ENCODE measurements at regions not wholly inside any gene's neighbourhood (a gene's known extent, or its start where the extent isn't known, plus 50 kb on each side); places are given as distances from the start of the nearest gene placed in this dataset.

GRCh38 chr11:119788911-119789560 lies 60.0 kb upstream of the NECTIN1 start:
- TF ChIP-seq CTCF (IDR thresholded peaks at IDR 0.05; ENCODE audit: extremely low read depth in 1 of 2, insufficient read depth in 1 of 2, low read depth in 1 of 2, low read length in 2 of 2) (no peak), JUN (IDR thresholded peaks at IDR 0.05; ENCODE audit: borderline replicate concordance, insufficient read depth, insufficient read length, low read depth) (no peak), EZH2 (IDR thresholded peaks at IDR 0.05; ENCODE audit: borderline replicate concordance, low read depth, low read length, severe bottlenecking) (no peak)

Measured in endothelial cell of umbilical vein (primary cell).